ENCODE measurements at regions not wholly inside any gene's neighbourhood (a gene's known extent, or its start where the extent isn't known, plus 50 kb on each side); places are given as distances from the start of the nearest gene placed in this dataset.
"Not testable (repeated sequence)": the region's sequence is repeated elsewhere in the genome, so short reads cannot be mapped to it uniquely, and the experiment has no call there.

DNA sequence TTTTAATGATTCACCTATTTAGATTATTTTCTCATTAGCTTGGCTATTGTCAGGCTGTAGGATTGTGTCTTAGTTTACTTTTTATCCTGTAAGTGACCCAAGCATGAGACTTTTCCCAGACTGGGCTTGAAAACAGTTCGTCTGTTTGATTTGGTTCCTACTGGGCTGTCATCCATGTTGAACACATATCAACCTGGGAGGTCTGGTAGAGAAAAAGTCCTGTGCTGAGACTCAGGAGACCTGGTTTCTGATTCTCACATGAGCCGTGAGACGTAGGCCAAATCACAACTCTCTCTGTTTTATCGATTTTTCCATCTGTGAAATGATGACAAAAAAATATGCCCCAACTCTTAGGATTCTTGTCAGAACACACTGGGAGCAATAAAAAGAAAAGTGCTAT is 98.8 kb upstream of the GALNT15 start:
- WGBS, result 83% methylated on average over 4 of the region's 4 CpGs
- H3K9me3 ChIP-seq, result no peaks in the 10 kb centered on the region
- intact Hi-C loops (cut with DNase I), result no loop called here

DNA sequence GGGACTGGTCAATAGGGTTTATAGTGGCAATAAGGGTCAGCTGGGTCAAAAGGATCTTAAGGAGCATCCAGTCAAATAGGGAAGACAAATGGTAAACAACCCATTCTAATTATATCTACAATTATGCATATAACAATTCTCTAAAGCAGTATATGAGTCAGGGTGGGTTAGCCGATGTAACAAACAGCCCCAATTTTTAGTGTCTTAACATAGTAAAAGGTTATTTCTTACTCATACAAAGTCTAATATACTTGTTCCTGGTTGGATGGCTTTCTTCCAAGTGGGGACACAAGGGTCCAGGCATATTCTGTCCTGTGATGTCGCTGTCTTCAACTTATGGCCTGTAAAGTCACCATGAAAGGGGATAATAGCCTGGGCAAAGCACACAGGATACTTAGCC is 97.9 kb upstream of the GALNT15 start:
- DNase-seq (ENCODE audit: low spot score), result no peak
- TF ChIP-seq, protein P1, sequence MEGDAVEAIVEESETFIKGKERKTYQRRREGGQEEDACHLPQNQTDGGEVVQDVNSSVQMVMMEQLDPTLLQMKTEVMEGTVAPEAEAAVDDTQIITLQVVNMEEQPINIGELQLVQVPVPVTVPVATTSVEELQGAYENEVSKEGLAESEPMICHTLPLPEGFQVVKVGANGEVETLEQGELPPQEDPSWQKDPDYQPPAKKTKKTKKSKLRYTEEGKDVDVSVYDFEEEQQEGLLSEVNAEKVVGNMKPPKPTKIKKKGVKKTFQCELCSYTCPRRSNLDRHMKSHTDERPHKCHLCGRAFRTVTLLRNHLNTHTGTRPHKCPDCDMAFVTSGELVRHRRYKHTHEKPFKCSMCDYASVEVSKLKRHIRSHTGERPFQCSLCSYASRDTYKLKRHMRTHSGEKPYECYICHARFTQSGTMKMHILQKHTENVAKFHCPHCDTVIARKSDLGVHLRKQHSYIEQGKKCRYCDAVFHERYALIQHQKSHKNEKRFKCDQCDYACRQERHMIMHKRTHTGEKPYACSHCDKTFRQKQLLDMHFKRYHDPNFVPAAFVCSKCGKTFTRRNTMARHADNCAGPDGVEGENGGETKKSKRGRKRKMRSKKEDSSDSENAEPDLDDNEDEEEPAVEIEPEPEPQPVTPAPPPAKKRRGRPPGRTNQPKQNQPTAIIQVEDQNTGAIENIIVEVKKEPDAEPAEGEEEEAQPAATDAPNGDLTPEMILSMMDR (IDR thresholded peaks at IDR 0.05), result no peak
- TF ChIP-seq POLR2A (IDR thresholded peaks at IDR 0.05) (no peak), POLR2AphosphoS5 (IDR thresholded peaks at IDR 0.05) (no peak)
- no peaks in the 10 kb centered on the region for H3K4me1 ChIP-seq (replicated peaks)
- 98% methylated on average over 2 of the region's 2 CpGs for WGBS
- H3K4me3 ChIP-seq, result no peak overlapping the region
- intact Hi-C loops (cut with DNase I), result no loop called here
- no peaks in the 10 kb centered on the region for H3K9me3 ChIP-seq
- no peaks in the 10 kb centered on the region for H3K36me3 ChIP-seq
- no peak overlapping the region for H3K27ac ChIP-seq
- H3K27me3 ChIP-seq (replicated peaks; ENCODE audit: insufficient read depth), result no peaks in the 10 kb centered on the region

More for the DNA sequence above, 98.8 kb upstream of the GALNT15 start:
- TF ChIP-seq, protein P1 (IDR thresholded peaks at IDR 0.05), result no peak
- TF ChIP-seq POLR2AphosphoS5 (IDR thresholded peaks at IDR 0.05) (no peak), POLR2A (IDR thresholded peaks at IDR 0.05) (no peak)
- DNase-seq (ENCODE audit: low spot score), result no peak
- Histone ChIP-seq H3K4me3 (no peak overlapping the region), H3K27me3 (replicated peaks; ENCODE audit: insufficient read depth) (no peaks in the 10 kb centered on the region), H3K27ac (no peak overlapping the region), H3K4me1 (replicated peaks) (no peaks in the 10 kb centered on the region), H3K36me3 (no peaks in the 10 kb centered on the region)

DNA sequence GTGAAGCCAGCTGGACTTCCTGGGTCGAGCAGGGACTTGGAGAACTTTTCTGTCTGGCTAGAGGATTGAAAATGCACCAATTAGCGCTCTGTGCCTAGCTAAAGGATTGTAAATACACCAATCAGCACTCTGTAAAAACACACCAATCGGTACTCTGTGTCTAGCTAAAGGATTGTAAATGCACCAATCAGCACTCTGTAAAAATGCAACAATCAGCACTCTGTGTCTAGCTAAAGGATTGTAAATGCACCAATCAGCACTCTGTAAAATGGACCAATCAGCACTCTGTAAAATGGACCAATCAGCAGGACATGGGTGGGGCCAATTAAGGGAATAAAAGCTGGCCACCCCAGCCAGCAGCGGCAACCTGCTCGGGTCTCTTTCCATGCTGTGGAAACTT is 97.3 kb upstream of the GALNT15 start:
- H3K9me3 ChIP-seq; H3K27me3 ChIP-seq (replicated peaks; ENCODE audit: insufficient read depth); H3K27ac ChIP-seq; intact Hi-C loops (cut with DNase I); H3K4me3 ChIP-seq; DNase-seq (ENCODE audit: low spot score); H3K4me1 ChIP-seq (replicated peaks); H3K36me3 ChIP-seq: not testable (repeated sequence)
- 93% methylated on average over 5 of the region's 5 CpGs for WGBS

DNA sequence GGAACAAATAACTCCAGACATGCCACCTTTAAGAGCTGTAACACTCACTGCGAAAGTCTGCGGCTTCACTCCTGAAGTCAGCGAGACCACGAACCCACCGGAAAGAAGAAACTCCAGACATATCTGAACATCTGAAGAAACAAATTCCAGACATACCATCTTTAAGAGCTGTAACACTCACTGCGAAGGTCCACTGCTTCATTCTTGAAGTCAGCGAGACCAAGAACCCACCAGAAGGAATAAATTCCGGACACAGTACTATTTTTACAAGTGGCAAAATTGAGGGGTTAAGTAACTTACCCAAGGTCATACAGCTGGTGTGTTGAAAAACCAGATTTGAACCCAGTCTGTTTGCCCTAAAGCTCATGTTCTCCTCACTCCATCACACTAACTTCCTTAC is 96.8 kb upstream of the GALNT15 start:
- H3K36me3 ChIP-seq; H3K9me3 ChIP-seq; H3K27ac ChIP-seq; DNase-seq (ENCODE audit: low spot score); H3K27me3 ChIP-seq (replicated peaks; ENCODE audit: insufficient read depth); H3K4me1 ChIP-seq (replicated peaks); H3K4me3 ChIP-seq; intact Hi-C loops (cut with DNase I): not testable (repeated sequence)
- WGBS, result 90% methylated on average over 8 of the region's 8 CpGs

DNA sequence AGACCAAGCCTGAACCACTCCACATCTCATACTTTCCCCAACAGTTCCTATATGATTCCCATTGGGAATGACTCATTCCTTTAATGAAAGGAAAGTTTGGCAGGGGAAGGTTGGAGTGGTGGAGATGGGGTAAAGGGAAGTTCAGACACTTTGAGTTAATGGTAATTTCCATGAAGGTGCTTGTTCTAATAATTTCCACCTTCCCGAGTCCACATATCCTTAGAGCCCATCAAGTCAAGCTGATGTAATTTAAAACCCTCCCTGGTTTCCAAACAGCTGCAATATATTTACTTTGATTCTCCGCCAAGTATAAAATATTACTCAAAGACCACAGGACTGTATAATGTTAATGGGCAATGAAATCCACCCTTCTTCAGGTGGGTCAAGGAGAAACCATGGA is 95.0 kb upstream of the GALNT15 start:
- intact Hi-C loops (cut with DNase I), result no loop called here
- TF ChIP-seq POLR2AphosphoS5 (IDR thresholded peaks at IDR 0.05) (no peak), POLR2A (IDR thresholded peaks at IDR 0.05) (no peak)
- TF ChIP-seq, protein P1 (IDR thresholded peaks at IDR 0.05), result no peak

DNA sequence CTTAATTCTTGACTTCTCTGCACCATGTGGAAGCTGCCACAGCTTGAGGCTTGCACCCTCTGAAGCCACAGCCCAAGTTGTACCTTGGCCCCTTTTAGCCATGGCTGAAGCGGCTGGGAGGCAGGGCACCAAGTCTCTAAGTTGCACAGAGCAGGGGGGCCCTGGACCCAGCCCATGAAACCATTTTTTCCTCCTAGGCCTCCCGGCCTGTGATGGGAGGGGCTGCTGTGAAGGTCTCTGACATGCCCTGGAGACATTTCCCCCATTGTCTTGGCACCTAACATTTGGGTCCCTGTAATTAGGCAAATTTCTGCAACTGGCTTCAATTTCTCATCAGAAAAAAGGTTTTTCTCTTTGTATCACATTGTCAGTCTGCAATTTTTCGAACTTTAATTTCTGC is 92.8 kb upstream of the GALNT15 start:
- Histone ChIP-seq H3K36me3 (no peaks in the 10 kb centered on the region), H3K4me1 (replicated peaks) (no peaks in the 10 kb centered on the region), H3K9me3 (no peaks in the 10 kb centered on the region), H3K4me3 (no peak overlapping the region), H3K27ac (no peak overlapping the region), H3K27me3 (replicated peaks; ENCODE audit: insufficient read depth) (no peaks in the 10 kb centered on the region)
- intact Hi-C loops (cut with DNase I), result no loop called here
- WGBS, result 93% methylated on average over 3 of the region's 3 CpGs
- TF ChIP-seq, protein P1 (IDR thresholded peaks at IDR 0.05), result no peak
- TF ChIP-seq POLR2A (IDR thresholded peaks at IDR 0.05) (no peak), POLR2AphosphoS5 (IDR thresholded peaks at IDR 0.05) (no peak)
- DNase-seq (ENCODE audit: low spot score), result no peak

More for the DNA sequence above, 95.0 kb upstream of the GALNT15 start:
- no peaks in the 10 kb centered on the region for H3K27me3 ChIP-seq (replicated peaks; ENCODE audit: insufficient read depth)
- no peak for DNase-seq (ENCODE audit: low spot score)
- H3K4me3 ChIP-seq, result no peak overlapping the region
- no peaks in the 10 kb centered on the region for H3K4me1 ChIP-seq (replicated peaks)
- no peak overlapping the region for H3K27ac ChIP-seq
- 60% methylated on average over 2 of the region's 2 CpGs for WGBS
- H3K9me3 ChIP-seq, result no peaks in the 10 kb centered on the region
- H3K36me3 ChIP-seq, result no peaks in the 10 kb centered on the region

Data from prostate gland (tissue), 2 donors.